H1 (cell line): ENCODE measurements at regions not wholly inside any gene's neighbourhood (a gene's known extent, or its start where the extent isn't known, plus 50 kb on each side); places are given as distances from the start of the nearest gene placed in this dataset.

Source experiments
- CTCF ChIA-PET: fragments of 300-600 bp; sonication (Branson Sonifier 250); formaldehyde crosslinking; loops from one replicate; lab custom pipeline; 2021; ENCODE audit not compliant: partially characterized antibody; lab: Charles Lee
- POLR2A ChIA-PET: fragments of 300-600 bp; sonication (Branson Sonifier 250); formaldehyde crosslinking; loops from one replicate; lab custom pipeline; 2021; ENCODE audit warnings: inconsistent platforms; ENCODE audit not compliant: partially characterized antibody; lab: Charles Lee
- DNase-seq, 2 experiments: peaks; one replicate each; pipeline versions ENCODE4 v3.0.0 to v3.0.0-alpha.2; 2010 to 2022; ENCODE audit warnings: low spot score in 2 of 2, low read depth in 1 of 2, mixed read lengths in 1 of 2
- FAIRE-seq: peaks from 2 replicates; lab custom pipeline; 2011; peaks lifted over from hg19 to GRCh38; lab: Jason Lieb, UNC
- H2AFZ ChIP-seq: 2 replicates; pipeline ENCODE4 v1.8.1; 2012; ENCODE audit warnings: low read length, inconsistent platforms
- H2AK5ac ChIP-seq: 2 replicates; pipeline ENCODE4 v1.6.1; 2013; ENCODE audit warnings: low read depth, low read length
- H2BK120ac ChIP-seq: replicated peaks from 2 replicates; pipeline ENCODE3; 2013; ENCODE audit warnings: low read depth, low read length, inconsistent platforms
- H2BK12ac ChIP-seq: 2 replicates; pipeline ENCODE4 v1.6.1; 2013; ENCODE audit warnings: low read depth, low read length
- H2BK15ac ChIP-seq: 2 replicates; pipeline ENCODE4 v1.6.1; 2013; ENCODE audit warnings: low read length
- H2BK20ac ChIP-seq: 2 replicates; pipeline ENCODE4 v1.6.1; 2013; ENCODE audit warnings: low read length
- H2BK5ac ChIP-seq: 2 replicates; pipeline ENCODE4 v1.6.1; 2013; ENCODE audit warnings: low read depth, low read length
- H3K14ac ChIP-seq: 2 replicates; pipeline ENCODE4 v1.6.1; 2013; ENCODE audit warnings: inconsistent platforms; ENCODE audit not compliant: insufficient read length
- H3K18ac ChIP-seq: 2 replicates; pipeline ENCODE4 v1.6.1; 2013; ENCODE audit warnings: low read length; ENCODE audit errors: extremely low read depth
- H3K23ac ChIP-seq: 2 replicates; pipeline ENCODE4 v1.6.1; 2013; ENCODE audit warnings: inconsistent platforms; ENCODE audit not compliant: insufficient read length
- H3K23me2 ChIP-seq: 2 replicates; pipeline ENCODE4 v1.6.1; 2013; ENCODE audit warnings: low read depth, low read length
- H3K27ac ChIP-seq: 2 replicates; pipeline ENCODE4 v1.6.1; 2011; ENCODE audit warnings: low read depth, low read length, inconsistent platforms
- H3K27me3 ChIP-seq, 4 experiments: replicated peaks in 1 of 4; 1 replicate in 1 of 4; 2 replicates in 3 of 4; pipeline versions ENCODE4 v1.6.1 to v1.8.1; 2011 to 2013; ENCODE audit warnings: low read length in 3 of 4, mild to moderate bottlenecking in 3 of 4, inconsistent platforms in 2 of 4, mixed read lengths in 2 of 4, moderate library complexity in 1 of 4; ENCODE audit not compliant: control insufficient read depth in 3 of 4, insufficient read depth in 3 of 4; ENCODE audit errors: extremely low read depth in 1 of 4
- H3K36me3 ChIP-seq, 4 experiments: 2 replicates each; pipeline versions ENCODE4 v1.6.1 to v1.8.1; 2011 to 2013; ENCODE audit warnings: mild to moderate bottlenecking in 4 of 4, low read length in 3 of 4, moderate library complexity in 2 of 4, control low read depth in 1 of 4, inconsistent platforms in 1 of 4; ENCODE audit not compliant: insufficient read depth in 4 of 4, control insufficient read depth in 2 of 4
- H3K4ac ChIP-seq: replicated peaks from 2 replicates; pipeline ENCODE3; 2013; ENCODE audit warnings: low read length, low read depth, mixed read lengths, inconsistent platforms; ENCODE audit not compliant: insufficient read length
- H3K4me1 ChIP-seq, 4 experiments: replicated peaks in 1 of 4; 1 replicate in 1 of 4; 2 replicates in 3 of 4; pipeline versions ENCODE4 v1.6.1 to v1.8.1; 2011 to 2013; ENCODE audit warnings: low read length in 3 of 4, inconsistent platforms in 2 of 4, mixed read lengths in 1 of 4; ENCODE audit not compliant: insufficient read depth in 4 of 4, control insufficient read depth in 3 of 4
- H3K4me2 ChIP-seq, 2 experiments: 2 replicates each; pipeline versions ENCODE4 v1.6.1 to v1.8.1; 2011 to 2013; ENCODE audit warnings: low read depth in 2 of 2, low read length in 2 of 2, control low read depth in 1 of 2, inconsistent platforms in 1 of 2, mild to moderate bottlenecking in 1 of 2; ENCODE audit not compliant: insufficient read depth in 1 of 2
- H3K4me3 ChIP-seq, 4 experiments: fragments of 200-600, 300-600 bp in 1 of 4; sonication (generic), shearing (Covaris generic), sonication (Bioruptor Twin) in 1 of 4; 2 replicates each; pipeline versions ENCODE4 v1.5.1 to v1.8.1; 2011 to 2016; ENCODE audit warnings: low read length in 4 of 4, low read depth in 3 of 4, control low read depth in 2 of 4, inconsistent platforms in 2 of 4, mild to moderate bottlenecking in 2 of 4, mixed read lengths in 1 of 4, moderate library complexity in 1 of 4; ENCODE audit not compliant: insufficient read depth in 2 of 4; ENCODE audit errors: extremely low read depth in 1 of 4
- H3K56ac ChIP-seq: replicated peaks from 2 replicates; pipeline ENCODE3; 2013; ENCODE audit warnings: low read depth, mild to moderate bottlenecking, mixed read lengths, low read length, inconsistent platforms; ENCODE audit not compliant: insufficient read length
- H3K79me1 ChIP-seq: 2 replicates; pipeline ENCODE4 v1.6.1; 2013; ENCODE audit warnings: low read depth, low read length, control low read depth
- H3K79me2 ChIP-seq, 2 experiments: 2 replicates each; pipeline versions ENCODE4 v1.6.1 to v1.8.1; 2012 to 2013; ENCODE audit warnings: low read length in 2 of 2, mild to moderate bottlenecking in 2 of 2, inconsistent platforms in 1 of 2; ENCODE audit not compliant: insufficient read depth in 2 of 2, control insufficient read depth in 1 of 2
- H3K9ac ChIP-seq, 4 experiments: replicated peaks in 1 of 4; 1 replicate in 1 of 4; 2 replicates in 3 of 4; pipeline versions ENCODE4 v1.6.1 to v1.8.1; 2011 to 2013; ENCODE audit warnings: low read depth in 3 of 4, low read length in 3 of 4, control low read depth in 2 of 4, mild to moderate bottlenecking in 2 of 4, moderate library complexity in 2 of 4, inconsistent platforms in 1 of 4; ENCODE audit errors: extremely low read depth in 1 of 4
- H3K9me3 ChIP-seq, 2 experiments: 2 replicates each; pipeline versions ENCODE4 v1.6.1 to v1.8.1; 2012 to 2013; ENCODE audit warnings: mild to moderate bottlenecking in 2 of 2, moderate library complexity in 2 of 2, control low read depth in 1 of 2, inconsistent platforms in 1 of 2, low read depth in 1 of 2, low read length in 1 of 2, mixed read lengths in 1 of 2; ENCODE audit not compliant: insufficient read depth in 2 of 2
- H4K20me1 ChIP-seq, 2 experiments: replicated peaks in 1 of 2; 2 replicates each; pipeline versions ENCODE3 to v1.8.1; 2011 to 2013; ENCODE audit warnings: inconsistent platforms in 2 of 2, low read length in 2 of 2, mild to moderate bottlenecking in 1 of 2; ENCODE audit not compliant: insufficient read depth in 2 of 2, control insufficient read depth in 1 of 2
- H4K5ac ChIP-seq: 2 replicates; pipeline ENCODE4 v1.6.1; 2013; ENCODE audit warnings: low read length, low read depth, mixed read lengths, inconsistent platforms; ENCODE audit not compliant: insufficient read length
- H4K8ac ChIP-seq: 2 replicates; pipeline ENCODE4 v1.8.0; 2013; ENCODE audit warnings: mild to moderate bottlenecking, moderate library complexity, low read length, inconsistent platforms; ENCODE audit not compliant: insufficient read depth; ENCODE audit errors: extremely low read depth
- H4K91ac ChIP-seq: replicated peaks from 2 replicates; pipeline ENCODE3; 2013; ENCODE audit warnings: low read length, mixed read lengths, inconsistent platforms; ENCODE audit not compliant: insufficient read length
- EP300 ChIP-seq, 2 experiments: IDR thresholded peaks; 1 replicate in 1 of 2; 2 replicates in 1 of 2; pipeline ENCODE4 v1.6.1; 2011 to 2012; ENCODE audit warnings: low read depth in 2 of 2, low read length in 2 of 2, mild to moderate bottlenecking in 2 of 2, borderline replicate concordance in 1 of 2, inconsistent platforms in 1 of 2, moderate library complexity in 1 of 2
- KDM4A ChIP-seq: IDR thresholded peaks from one replicate; pipeline ENCODE4 v1.7.1; 2012; ENCODE audit warnings: low read depth, mild to moderate bottlenecking, moderate library complexity, low read length, inconsistent platforms; ENCODE audit not compliant: severe bottlenecking
- RBBP5 ChIP-seq: IDR thresholded peaks from 2 replicates; pipeline ENCODE4 v1.7.1; 2012; ENCODE audit warnings: low read depth, mild to moderate bottlenecking, inconsistent platforms, low read length, moderate library complexity, borderline replicate concordance
- RXRA ChIP-seq: IDR thresholded peaks from 2 replicates; pipeline ENCODE4 v1.6.1; 2011; ENCODE audit warnings: low read depth, mild to moderate bottlenecking, low read length, moderate library complexity; ENCODE audit not compliant: insufficient read depth
- SP1 ChIP-seq: IDR thresholded peaks from 2 replicates; pipeline ENCODE4 v1.6.1; 2011; ENCODE audit warnings: low read depth, low read length
- TBP ChIP-seq: IDR thresholded peaks from 2 replicates; pipeline ENCODE4 v1.6.1; 2011; ENCODE audit warnings: low read depth, low read length, improper control_type of control experiment
- YY1 ChIP-seq: IDR thresholded peaks from 2 replicates; pipeline ENCODE4 v1.6.1; 2011; ENCODE audit warnings: low read depth, mild to moderate bottlenecking, low read length
- TF ChIP-seq, protein P1 (sequence below): IDR thresholded peaks from 2 replicates; pipeline ENCODE4 v1.6.1; 2011; ENCODE audit warnings: low read depth, mild to moderate bottlenecking, low read length; ENCODE audit not compliant: insufficient read depth
- TF ChIP-seq, protein P2 (sequence below): IDR thresholded peaks from 2 replicates; pipeline ENCODE4 v1.6.1; 2011; ENCODE audit warnings: low read length, improper control_type of control experiment

DNA sequence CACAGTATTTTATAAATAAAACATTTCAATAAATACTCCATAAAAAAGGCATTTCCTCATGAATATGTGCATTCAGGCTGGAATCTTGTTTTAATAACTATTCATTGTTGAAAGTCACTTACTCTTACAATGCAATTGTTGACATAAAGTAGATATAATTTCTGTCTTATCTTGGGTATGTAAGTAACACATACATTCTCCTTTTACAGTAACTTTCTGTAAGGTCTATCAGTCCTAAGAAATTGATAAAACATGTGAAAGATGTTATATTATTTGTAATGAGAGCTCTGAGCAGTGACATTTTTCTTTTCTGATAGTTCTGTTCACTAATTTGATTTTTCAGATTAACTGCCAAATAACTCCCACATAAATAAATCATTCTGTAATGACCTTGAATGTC, 1249.2 kb downstream of the STIM2 start:
- no peak overlapping the region for H3K27ac ChIP-seq
- H2BK20ac ChIP-seq, result no peak overlapping the region
- CTCF ChIA-PET, result interaction anchor here (0.7 to 1.3 kb wide), 2 partner anchors 22 to 118 kb away, joined by 3 read pairs; no protein-coding TSS in a partner anchor
- H3K14ac ChIP-seq, result no peak overlapping the region
- H4K8ac ChIP-seq, result no peak overlapping the region
- H2BK12ac ChIP-seq, result no peak overlapping the region
- FAIRE-seq (no peak), DNase-seq (no peak)
- H3K23me2 ChIP-seq, result no peaks in the 10 kb centered on the region
- POLR2A ChIA-PET, result no interaction called here
- H3K9me3 ChIP-seq, result no peaks in the 10 kb centered on the region
- H2BK15ac ChIP-seq, result no peak overlapping the region
- no peak overlapping the region for H2BK120ac ChIP-seq
- H3K4me1 ChIP-seq, result no peaks in the 10 kb centered on the region
- H3K36me3 ChIP-seq, result no peaks in the 10 kb centered on the region
- no peak overlapping the region for H3K56ac ChIP-seq
- no peak overlapping the region for H4K91ac ChIP-seq
- no peak overlapping the region for H2BK5ac ChIP-seq
- no peak overlapping the region for H3K9ac ChIP-seq
- H3K79me2 ChIP-seq, result no peaks in the 10 kb centered on the region
- no peak overlapping the region for H3K4ac ChIP-seq
- H3K79me1 ChIP-seq, result no peaks in the 10 kb centered on the region
- H3K23ac ChIP-seq, result no peak overlapping the region
- H3K4me3 ChIP-seq, result no peak overlapping the region
- no peak overlapping the region for H2AK5ac ChIP-seq
- H4K20me1 ChIP-seq, result no peaks in the 10 kb centered on the region
- no peaks in the 10 kb centered on the region for H3K27me3 ChIP-seq
- H3K4me2 ChIP-seq, result no peak overlapping the region
- TF ChIP-seq RXRA (no peak), YY1 (no peak), EP300 (IDR thresholded peaks at IDR 0.05; ENCODE audit: borderline replicate concordance in 1 of 2, low read depth in 2 of 2, low read length in 2 of 2) (no peak), TBP (no peak), KDM4A (no peak), RBBP5 (no peak), SP1 (no peak)
- TF ChIP-seq, protein P1, sequence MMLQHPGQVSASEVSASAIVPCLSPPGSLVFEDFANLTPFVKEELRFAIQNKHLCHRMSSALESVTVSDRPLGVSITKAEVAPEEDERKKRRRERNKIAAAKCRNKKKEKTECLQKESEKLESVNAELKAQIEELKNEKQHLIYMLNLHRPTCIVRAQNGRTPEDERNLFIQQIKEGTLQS, result no peak
- TF ChIP-seq, protein P2, sequence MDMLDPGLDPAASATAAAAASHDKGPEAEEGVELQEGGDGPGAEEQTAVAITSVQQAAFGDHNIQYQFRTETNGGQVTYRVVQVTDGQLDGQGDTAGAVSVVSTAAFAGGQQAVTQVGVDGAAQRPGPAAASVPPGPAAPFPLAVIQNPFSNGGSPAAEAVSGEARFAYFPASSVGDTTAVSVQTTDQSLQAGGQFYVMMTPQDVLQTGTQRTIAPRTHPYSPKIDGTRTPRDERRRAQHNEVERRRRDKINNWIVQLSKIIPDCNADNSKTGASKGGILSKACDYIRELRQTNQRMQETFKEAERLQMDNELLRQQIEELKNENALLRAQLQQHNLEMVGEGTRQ, result no peak
- TF ChIP-seq, all 59 proteins: peak for 0
- H3K18ac ChIP-seq, result no peak overlapping the region
- no peak overlapping the region for H2AFZ ChIP-seq
- H4K5ac ChIP-seq, result no peak overlapping the region
